Spinal cord (tissue), 9 donors: ENCODE measurements at regions not wholly inside any gene's neighbourhood (a gene's known extent, or its start where the extent isn't known, plus 50 kb on each side); places are given as distances from the start of the nearest gene placed in this dataset.
A peak's percentile ranks its signal among the peaks of the same experiment; 100 is the strongest.

Experiments
- DNase-seq, 6 donors: peaks; one replicate each; pipeline versions ENCODE4 v3.0.0 to v3.0.0-alpha.2; 2013 to 2015; ENCODE audit warnings: low spot score in 6 of 6, low read depth in 4 of 6
- H3K27ac ChIP-seq: one replicate; pipeline ENCODE4 v1.5.1; 2013; ENCODE audit warnings: low read depth, low read length, control low read depth
- H3K27me3 ChIP-seq: one replicate; pipeline ENCODE4 v1.6.1; 2013; ENCODE audit warnings: low read length; ENCODE audit not compliant: control insufficient read depth, insufficient read depth
- H3K36me3 ChIP-seq: one replicate; pipeline ENCODE4 v1.6.1; 2013; ENCODE audit warnings: low read length; ENCODE audit not compliant: control insufficient read depth, insufficient read depth
- H3K4me1 ChIP-seq: one replicate; pipeline ENCODE4 v1.6.1; 2013; ENCODE audit warnings: low read length; ENCODE audit not compliant: control insufficient read depth, insufficient read depth
- H3K4me3 ChIP-seq: one replicate; pipeline ENCODE4 v1.5.1; 2013; ENCODE audit warnings: low read depth, low read length, control low read depth
- H3K9me3 ChIP-seq: one replicate; pipeline ENCODE4 v1.6.1; 2013; ENCODE audit warnings: low read length; ENCODE audit not compliant: control insufficient read depth, insufficient read depth
- WGBS: methylation state at CpG from one replicate; pipeline ENCODE4 v1.1.5; 2013; ENCODE audit warnings: missing lambda C conversion rate; ENCODE audit not compliant: insufficient coverage; 5-methylcytosine and 5-hydroxymethylcytosine counted together
- donor health status: healthy.

GRCh38 chr3:55180936-55181535 is 253.2 kb upstream of the LRTM1 start:
- no peaks in the 10 kb centered on the region for H3K36me3 ChIP-seq
- no peak overlapping the region for H3K27ac ChIP-seq
- H3K4me3 ChIP-seq: no peak overlapping the region
- 7% methylated on average over 2 of the region's 6 CpGs for WGBS
- no peaks in the 10 kb centered on the region for H3K9me3 ChIP-seq
- H3K27me3 ChIP-seq: no peaks in the 10 kb centered on the region
- peak in 2 of 6 donors; percentile 35 to 67 for DNase-seq
- H3K4me1 ChIP-seq: no peaks in the 10 kb centered on the region

- no peak for DNase-seq
- Histone ChIP-seq H3K36me3 (no peaks in the 10 kb centered on the region), H3K4me3 (no peak overlapping the region), H3K4me1 (no peaks in the 10 kb centered on the region), H3K27ac (no peak overlapping the region), H3K9me3 (no peaks in the 10 kb centered on the region), H3K27me3 (no peaks in the 10 kb centered on the region)
- 91% methylated on average over 3 of the region's 3 CpGs for WGBS
These were observed 252.3 kb upstream of the LRTM1 start for GRCh38 chr3:55180161-55180560.

GRCh38 chr3:55178336-55178735 is 250.5 kb upstream of the LRTM1 start:
- WGBS: 100% methylated on average over 1 of the region's 3 CpGs
- no peak overlapping the region for H3K27ac ChIP-seq

GRCh38 chr3:55177749-55178148 is 249.9 kb upstream of the LRTM1 start:
- Histone ChIP-seq H3K36me3 (no peaks in the 10 kb centered on the region), H3K4me1 (no peaks in the 10 kb centered on the region), H3K27ac (no peak overlapping the region), H3K9me3 (no peaks in the 10 kb centered on the region), H3K27me3 (no peaks in the 10 kb centered on the region), H3K4me3 (no peak overlapping the region)
- WGBS: 72% methylated on average over 4 of the region's 6 CpGs
- peak in 1 of 6 donors; percentile 48 for DNase-seq

More at GRCh38 chr3:55178336-55178735, 250.5 kb upstream of the LRTM1 start:
- Histone ChIP-seq H3K4me1 (no peaks in the 10 kb centered on the region), H3K36me3 (no peaks in the 10 kb centered on the region), H3K27me3 (no peaks in the 10 kb centered on the region), H3K9me3 (no peaks in the 10 kb centered on the region), H3K4me3 (no peak overlapping the region)
- DNase-seq: no peak

GRCh38 chr3:55175423-55175822 is 247.6 kb upstream of the LRTM1 start:
- no peaks in the 10 kb centered on the region for H3K36me3 ChIP-seq
- H3K4me1 ChIP-seq: no peaks in the 10 kb centered on the region
- 100% methylated on average over 1 of the region's 2 CpGs for WGBS
- no peaks in the 10 kb centered on the region for H3K9me3 ChIP-seq
- no peak overlapping the region for H3K4me3 ChIP-seq
- H3K27ac ChIP-seq: no peak overlapping the region
- no peak for DNase-seq
- no peaks in the 10 kb centered on the region for H3K27me3 ChIP-seq

GRCh38 chr3:55174747-55175146 is 246.9 kb upstream of the LRTM1 start:
- no peak overlapping the region for H3K4me3 ChIP-seq
- H3K36me3 ChIP-seq: no peaks in the 10 kb centered on the region
- no peaks in the 10 kb centered on the region for H3K4me1 ChIP-seq
- whole genome bisulfite sequencing: 81% methylated on average over 4 of the region's 4 CpGs
- H3K27ac ChIP-seq: no peak overlapping the region
- no peaks in the 10 kb centered on the region for H3K27me3 ChIP-seq
- DNase-seq: no peak
- H3K9me3 ChIP-seq: no peaks in the 10 kb centered on the region

- WGBS: no CpG with 5 or more reads among the region's 1 CpG
- Histone ChIP-seq H3K4me3 (no peak overlapping the region), H3K27ac (no peak overlapping the region), H3K9me3 (no peaks in the 10 kb centered on the region), H3K4me1 (no peaks in the 10 kb centered on the region), H3K27me3 (no peaks in the 10 kb centered on the region), H3K36me3 (no peaks in the 10 kb centered on the region)
- no peak for DNase-seq
These were observed 245.6 kb upstream of the LRTM1 start for GRCh38 chr3:55173504-55173903.

GRCh38 chr3:55172913-55173312 is 245.1 kb upstream of the LRTM1 start:
- Histone ChIP-seq H3K36me3 (no peaks in the 10 kb centered on the region), H3K4me3 (no peak overlapping the region), H3K4me1 (no peaks in the 10 kb centered on the region), H3K27ac (no peak overlapping the region), H3K9me3 (no peaks in the 10 kb centered on the region), H3K27me3 (no peaks in the 10 kb centered on the region)
- 100% methylated on average over 2 of the region's 4 CpGs for WGBS
- DNase-seq: no peak

GRCh38 chr3:55170444-55170843 is 242.6 kb upstream of the LRTM1 start:
- WGBS: no CpG with 5 or more reads among the region's 1 CpG
- Histone ChIP-seq H3K36me3 (no peaks in the 10 kb centered on the region), H3K4me1 (no peaks in the 10 kb centered on the region), H3K27ac (no peak overlapping the region), H3K27me3 (no peaks in the 10 kb centered on the region), H3K4me3 (no peak overlapping the region), H3K9me3 (no peaks in the 10 kb centered on the region)
- DNase-seq: no peak

- no peak for DNase-seq
- WGBS: no CpG with 5 or more reads among the region's 5 CpGs
- H3K27me3 ChIP-seq: no peaks in the 10 kb centered on the region
These were observed 241.8 kb upstream of the LRTM1 start for GRCh38 chr3:55169608-55170072.

More at GRCh38 chr3:55169608-55170072, 241.8 kb upstream of the LRTM1 start:
- H3K36me3 ChIP-seq: no peaks in the 10 kb centered on the region
- no peaks in the 10 kb centered on the region for H3K4me1 ChIP-seq
- no peaks in the 10 kb centered on the region for H3K9me3 ChIP-seq
- no peak overlapping the region for H3K27ac ChIP-seq
- H3K4me3 ChIP-seq: no peak overlapping the region
